Transverse colon (tissue), 4 donors: ENCODE measurements at regions not wholly inside any gene's neighbourhood (a gene's known extent, or its start where the extent isn't known, plus 50 kb on each side); places are given as distances from the start of the nearest gene placed in this dataset.

ENCODE experiments used
- DNase-seq: peaks from one replicate; pipeline ENCODE4 v3.0.0-alpha.2; 2019
- H3K27ac ChIP-seq, 4 donors: fragments of 200-600 bp; sonication (generic); 2 replicates each; pipeline ENCODE4 v1.5.1; 2016 to 2018; ENCODE audit warnings: inconsistent platforms in 4 of 4
- H3K27me3 ChIP-seq: fragments of 200-600 bp; sonication (generic); 2 replicates; pipeline ENCODE4 v1.5.1; 2017; ENCODE audit warnings: inconsistent platforms
- H3K36me3 ChIP-seq, 4 donors: fragments of 200-600 bp; sonication (generic); 2 replicates each; pipeline ENCODE4 v1.5.1; 2017 to 2019; ENCODE audit warnings: inconsistent platforms in 4 of 4
- H3K4me1 ChIP-seq, 4 donors: fragments of 200-600 bp; sonication (generic); 2 replicates each; pipeline ENCODE4 v1.5.1; 2017 to 2020; ENCODE audit warnings: inconsistent platforms in 4 of 4
- H3K4me3 ChIP-seq, 4 donors: fragments of 200-600 bp; sonication (generic); 1 replicate in 1 of 4; 2 replicates in 3 of 4; pipeline versions ENCODE4 v1.5.1 to v1.6.1; 2017 to 2019; ENCODE audit warnings: inconsistent platforms in 4 of 4
- H3K9me3 ChIP-seq, 2 donors: fragments of 200-600 bp; sonication (generic); 2 replicates each; pipeline ENCODE4 v1.5.1; 2017 to 2019; ENCODE audit warnings: inconsistent platforms in 2 of 2
- CTCF ChIP-seq, 5 experiments: fragments of 200-600 bp in 3 of 5; fragments of 450-650 bp in 2 of 5; sonication (generic) in 3 of 5; IDR thresholded peaks; 1 replicate in 2 of 5; 2 replicates in 3 of 5; pipeline ENCODE4 v1.5.1; 2016 to 2017; ENCODE audit warnings: antibody characterized with exemption in 5 of 5, inconsistent platforms in 3 of 5, mild to moderate bottlenecking in 2 of 5, moderate library complexity in 1 of 5
- EP300 ChIP-seq: sonication (generic); formaldehyde crosslinking; IDR thresholded peaks from one replicate; pipeline ENCODE4 v1.6.1; 2017; ENCODE audit warnings: antibody characterized with exemption, low read depth
- POLR2A ChIP-seq: fragments of 450-650 bp; IDR thresholded peaks from one replicate; pipeline ENCODE4 v1.6.1; 2016; ENCODE audit warnings: antibody characterized with exemption, mild to moderate bottlenecking, moderate library complexity
- POLR2AphosphoS5 ChIP-seq, 3 donors: sonication (generic); formaldehyde crosslinking; IDR thresholded peaks; one replicate each; pipeline ENCODE4 v1.6.1; 2016; ENCODE audit warnings: antibody characterized with exemption in 3 of 3
- WGBS, 2 donors: methylation state at CpG; one replicate each; pipeline ENCODE4 v1.1.5; 2018; ENCODE audit warnings: low coverage in 1 of 2; 5-methylcytosine and 5-hydroxymethylcytosine counted together
- in situ Hi-C, 4 donors: fragments of 200-750 bp; cut with MboI; loops; one replicate each; pipeline versions ENCODE4 v1.15.0 to v1.15.1; 2017; ENCODE audit warnings: low sequenced_read_pairs in 3 of 4, low pct_ligation_motif_present in 1 of 4, low pct_unique_long_range_greater_than_20kb in 1 of 4
- intact Hi-C: fragments of 100-400 bp; cut with DNase I; formaldehyde crosslinking; loops from one replicate; pipeline ENCODE4 v1.15.1; 2023; ENCODE audit warnings: low total_unique reads

- H3K27ac ChIP-seq, result no peak overlapping the region
- H3K27me3 ChIP-seq, result no peaks in the 10 kb centered on the region
- H3K36me3 ChIP-seq, result no peaks in the 10 kb centered on the region
- H3K9me3 ChIP-seq, result no peaks in the 10 kb centered on the region
- H3K4me3 ChIP-seq, result no peak overlapping the region
- H3K4me1 ChIP-seq, result no peaks in the 10 kb centered on the region
- intact Hi-C loops, result no loop called here
- 72 to 78% methylated on average over 3 of the region's 3 CpGs for WGBS, 2 donors
- in situ Hi-C loops, result no loop called here
- DNase-seq, result no peak
- TF ChIP-seq CTCF (IDR thresholded peaks at IDR 0.05) (no peak), POLR2AphosphoS5 (IDR thresholded peaks at IDR 0.05) (no peak), POLR2A (no peak), EP300 (no peak)
Measured at GRCh38 chr4:135353008-135353407, 1151.4 kb upstream of the PABPC4L start.

- no peaks in the 10 kb centered on the region for H3K36me3 ChIP-seq
- no peak overlapping the region for H3K27ac ChIP-seq
- no peaks in the 10 kb centered on the region for H3K9me3 ChIP-seq
- no peaks in the 10 kb centered on the region for H3K27me3 ChIP-seq
- TF ChIP-seq EP300 (no peak), POLR2A (no peak), CTCF (IDR thresholded peaks at IDR 0.05) (no peak), POLR2AphosphoS5 (IDR thresholded peaks at IDR 0.05) (no peak)
- H3K4me1 ChIP-seq, result no peaks in the 10 kb centered on the region
- WGBS, 2 donors, result 80% methylated on average over 2 of the region's 2 CpGs; no CpG with 5 or more reads in 1 of the 2 donors
- intact Hi-C loops (no loop called here), in situ Hi-C loops (no loop called here)
- H3K4me3 ChIP-seq, result no peak overlapping the region
- DNase-seq, result no peak
Measured at GRCh38 chr4:135344492-135344891, 1142.9 kb upstream of the PABPC4L start.

GRCh38 chr4:135338181-135338580, 1136.6 kb upstream of the PABPC4L start:
- intact Hi-C loops (no loop called here), in situ Hi-C loops (no loop called here)
- TF ChIP-seq POLR2AphosphoS5 (IDR thresholded peaks at IDR 0.05) (no peak), EP300 (no peak), CTCF (IDR thresholded peaks at IDR 0.05) (no peak), POLR2A (no peak)
- Histone ChIP-seq H3K36me3 (no peaks in the 10 kb centered on the region), H3K4me3 (no peak overlapping the region), H3K9me3 (no peaks in the 10 kb centered on the region), H3K4me1 (no peaks in the 10 kb centered on the region), H3K27me3 (no peaks in the 10 kb centered on the region), H3K27ac (no peak overlapping the region)
- DNase-seq, result no peak

- intact Hi-C loops, result no loop called here
- in situ Hi-C loops, result no loop called here
Measured at GRCh38 chr4:135325264-135325663, 1123.7 kb upstream of the PABPC4L start.

GRCh38 chr4:135319685-135320084, 1118.1 kb upstream of the PABPC4L start:
- in situ Hi-C loops (no loop called here), intact Hi-C loops (no loop called here)
- Histone ChIP-seq H3K4me3 (no peak overlapping the region), H3K9me3 (peaks cover 3 to 4% of the 10 kb centered on the region in 2 donors), H3K27me3 (no peaks in the 10 kb centered on the region), H3K36me3 (no peaks in the 10 kb centered on the region), H3K27ac (no peak overlapping the region), H3K4me1 (no peaks in the 10 kb centered on the region)
- TF ChIP-seq POLR2A, result no peak
- no peak for TF ChIP-seq POLR2AphosphoS5 (IDR thresholded peaks at IDR 0.05)
- TF ChIP-seq CTCF (IDR thresholded peaks at IDR 0.05), result no peak
- TF ChIP-seq EP300, result no peak
- WGBS, 2 donors, result 79% methylated on average over 2 of the region's 2 CpGs; no CpG with 5 or more reads in 1 of the 2 donors
- DNase-seq, result no peak

More at GRCh38 chr4:135325264-135325663, 1123.7 kb upstream of the PABPC4L start:
- Histone ChIP-seq H3K9me3 (peaks cover 3 to 4% of the 10 kb centered on the region in 2 donors), H3K27ac (no peak overlapping the region), H3K4me3 (no peak overlapping the region), H3K27me3 (no peaks in the 10 kb centered on the region), H3K36me3 (no peaks in the 10 kb centered on the region), H3K4me1 (no peaks in the 10 kb centered on the region)
- DNase-seq, result no peak
- 29 to 43% methylated on average over 2 of the region's 2 CpGs for WGBS, 2 donors
- no peak for TF ChIP-seq POLR2A
